H1 (cell line): ENCODE measurements at regions not wholly inside any gene's neighbourhood (a gene's known extent, or its start where the extent isn't known, plus 50 kb on each side); places are given as distances from the start of the nearest gene placed in this dataset.

Experiments used
- USF2 ChIP-seq: IDR thresholded peaks from 2 replicates; pipeline ENCODE4 v1.6.1; 2011; ENCODE audit warnings: low read length, improper control_type of control experiment

- no peak for TF ChIP-seq USF2
These were observed 215.6 kb downstream of the PDCD6IP start (continued) for GRCh38 chr3:34013818-34014570.
